A673 (cell line): ENCODE measurements at regions not wholly inside any gene's neighbourhood (a gene's known extent, or its start where the extent isn't known, plus 50 kb on each side); places are given as distances from the start of the nearest gene placed in this dataset.

ENCODE experiments used
- CTCF ChIP-seq: fragments of 300-800, 200-600 bp; sonication (generic); conservative IDR thresholded peaks from 2 replicates; pipeline ENCODE4 v1.5.1; 2017; ENCODE audit warnings: low read depth, mild to moderate bottlenecking, antibody characterized with exemption, low read length, moderate library complexity, mixed read lengths
- EZH2 ChIP-seq: fragments of 200-600 bp; sonication (generic); IDR thresholded peaks from 2 replicates; pipeline ENCODE4 v1.6.1; 2017; ENCODE audit warnings: borderline replicate concordance, low read depth, mild to moderate bottlenecking, mixed read lengths, antibody characterized with exemption, low read length; ENCODE audit not compliant: poor library complexity, severe bottlenecking

DNA sequence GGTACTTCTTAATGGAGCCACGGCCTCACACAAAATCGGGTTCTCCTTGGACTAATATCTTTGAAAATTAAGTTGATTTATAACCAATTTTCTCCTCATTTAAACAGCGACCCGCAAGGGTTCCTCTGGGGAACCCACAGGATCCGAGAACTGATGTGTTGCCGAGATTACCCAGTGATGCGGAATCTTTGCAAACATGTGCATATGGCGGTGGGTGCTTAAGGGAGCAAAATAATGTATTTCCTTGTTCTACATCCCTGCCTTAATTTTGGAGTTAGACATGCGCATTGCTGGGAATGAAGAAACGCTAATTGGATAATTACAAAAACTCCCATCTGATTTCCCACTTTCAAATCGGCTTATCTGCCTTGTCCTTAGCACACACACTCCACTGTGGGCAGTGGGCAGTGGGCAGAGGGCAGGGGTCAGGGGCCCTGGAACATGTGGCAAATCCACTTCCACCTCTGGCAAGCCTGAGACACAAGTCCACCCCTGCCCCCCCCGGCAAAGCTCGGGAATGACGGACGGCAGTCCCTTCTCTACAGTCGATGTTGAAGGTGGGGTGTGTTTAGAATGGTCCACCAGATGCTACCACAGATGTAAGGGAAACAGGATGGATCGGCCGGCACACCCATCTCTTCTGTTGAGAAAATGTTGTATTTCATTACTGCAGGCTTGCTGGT is 137.4 kb upstream of the CDH4 start:
- no peak for TF ChIP-seq CTCF
- no peak for TF ChIP-seq EZH2
